ENCODE measurements at regions not wholly inside any gene's neighbourhood (a gene's known extent, or its start where the extent isn't known, plus 50 kb on each side); places are given as distances from the start of the nearest gene placed in this dataset.

DNA sequence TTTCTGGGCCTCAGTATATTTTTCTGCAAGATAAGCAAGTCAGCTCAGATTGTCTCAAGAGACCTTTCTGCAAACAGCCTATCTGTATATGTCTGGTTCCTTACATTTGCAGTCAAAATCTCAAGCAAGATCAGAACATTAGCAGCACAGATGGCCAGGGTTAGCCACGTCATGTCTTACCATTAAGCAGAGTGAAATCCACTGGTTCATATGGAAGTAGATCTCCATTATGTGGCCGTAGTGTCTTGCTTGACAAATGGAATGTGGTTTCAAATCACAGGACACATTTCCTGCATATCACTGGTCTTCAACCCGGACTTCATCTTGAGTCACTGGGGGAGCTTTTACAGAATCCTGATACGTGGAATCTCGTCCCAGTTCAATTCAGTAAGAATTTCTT lies 500.2 kb downstream of the FBXO15 start:
- intact Hi-C loops (cut with micrococcal nuclease) = no loop called here

DNA sequence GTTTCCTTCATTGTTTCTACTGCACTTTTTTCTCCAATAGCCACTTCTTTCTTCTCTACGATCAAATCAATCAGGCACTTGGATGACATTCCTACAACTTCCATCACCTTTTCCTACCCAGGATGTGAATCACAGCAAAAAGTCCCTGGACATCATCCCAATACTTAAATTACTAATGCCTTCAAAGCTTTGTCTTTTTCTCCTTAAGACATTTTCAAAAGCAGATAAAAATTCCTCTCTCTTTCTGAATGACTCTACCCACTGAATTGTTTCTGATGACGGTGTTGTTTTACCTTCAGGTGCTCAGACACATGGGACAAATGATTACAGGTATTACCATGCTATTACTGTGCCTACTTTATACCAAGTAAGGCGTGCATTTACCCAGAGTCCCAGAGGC lies 500.9 kb downstream of the FBXO15 start:
- intact Hi-C loops (cut with micrococcal nuclease) = no loop called here

GRCh38 chr18:73646196-73646595 lies 501.4 kb downstream of the FBXO15 start:
- intact Hi-C loops (cut with micrococcal nuclease) = no loop called here

GRCh38 chr18:73645160-73645715 lies 502.4 kb downstream of the FBXO15 start:
- intact Hi-C loops (cut with micrococcal nuclease) = no loop called here

DNA sequence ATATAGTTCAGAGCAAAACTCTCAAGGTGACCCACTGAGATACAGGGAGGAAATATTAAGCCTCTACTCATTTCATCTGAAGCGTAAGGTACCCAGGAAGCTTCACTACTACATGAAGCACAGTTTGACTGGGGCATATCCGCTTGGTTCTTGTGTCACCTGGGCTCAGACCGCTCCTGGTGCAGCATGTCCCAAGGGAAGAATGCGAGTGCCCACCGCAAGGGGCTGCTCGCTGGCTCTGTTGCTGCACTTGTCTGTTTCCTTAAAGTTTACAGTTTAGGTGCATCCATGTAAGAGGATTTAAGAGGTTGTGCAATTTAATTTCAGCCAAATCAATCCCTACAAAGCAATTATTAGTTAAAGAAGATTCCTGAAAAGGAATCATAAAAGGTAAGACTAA lies 507.8 kb downstream of the FBXO15 start:
- intact Hi-C loops (cut with micrococcal nuclease) = no loop called here

DNA sequence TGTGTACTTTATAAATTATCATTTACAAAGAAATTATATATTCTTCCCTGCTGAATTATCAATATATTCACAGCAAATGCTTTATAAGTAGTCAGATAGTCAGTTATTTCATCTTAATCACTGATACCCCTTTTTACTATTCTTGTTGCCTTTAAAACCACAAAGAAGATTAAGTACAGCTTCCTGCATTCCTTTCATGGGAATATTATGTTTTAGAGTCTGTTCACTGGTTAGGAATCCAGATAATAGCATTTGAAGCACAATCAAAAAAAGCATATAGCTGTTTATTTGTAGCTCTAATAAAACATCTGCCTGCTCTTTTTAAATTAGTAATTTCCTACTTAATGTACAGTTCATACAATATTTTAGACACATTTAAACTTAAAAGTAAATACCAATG lies 508.9 kb downstream of the FBXO15 start:
- intact Hi-C loops (cut with micrococcal nuclease) = no loop called here

DNA sequence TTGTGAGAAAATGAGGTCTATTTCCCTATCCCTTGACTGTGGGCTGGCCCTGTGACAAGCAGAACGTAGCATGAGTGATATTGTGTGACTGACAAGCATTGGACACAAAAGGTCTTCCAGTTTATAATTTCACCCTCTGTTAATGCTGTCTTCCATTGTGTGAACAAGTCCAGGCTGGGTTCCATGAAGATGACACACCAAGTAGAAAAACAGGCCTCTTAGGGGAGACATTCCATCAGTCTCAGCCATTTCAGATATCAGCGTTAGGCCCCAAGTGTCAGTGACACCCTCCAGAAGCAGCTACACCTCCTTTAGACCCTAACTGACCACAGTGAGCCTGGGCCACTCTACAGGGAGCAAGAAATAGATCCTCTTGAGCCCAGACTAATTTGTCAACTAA lies 511.3 kb downstream of the FBXO15 start:
- intact Hi-C loops (cut with micrococcal nuclease) = no loop called here

DNA sequence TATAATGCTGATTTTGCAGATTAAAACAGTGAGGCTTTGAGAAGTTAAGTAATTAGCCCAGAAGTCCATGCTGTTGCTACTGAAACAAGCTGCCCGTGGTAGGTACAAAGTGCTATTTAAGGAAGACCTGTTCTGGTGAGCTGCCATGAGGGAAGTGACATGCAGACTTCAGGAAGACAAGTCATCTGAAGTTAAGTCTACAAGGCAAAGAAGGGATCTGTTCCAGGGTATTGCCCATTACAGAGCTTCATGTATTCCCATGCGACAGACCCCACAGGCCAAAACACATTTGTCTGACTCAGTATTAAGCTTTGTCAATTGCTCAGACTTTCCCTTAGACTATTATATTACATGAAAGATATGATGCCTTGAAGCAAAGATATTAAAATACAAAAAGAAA lies 520.8 kb downstream of the FBXO15 start:
- intact Hi-C loops (cut with micrococcal nuclease) = no loop called here

DNA sequence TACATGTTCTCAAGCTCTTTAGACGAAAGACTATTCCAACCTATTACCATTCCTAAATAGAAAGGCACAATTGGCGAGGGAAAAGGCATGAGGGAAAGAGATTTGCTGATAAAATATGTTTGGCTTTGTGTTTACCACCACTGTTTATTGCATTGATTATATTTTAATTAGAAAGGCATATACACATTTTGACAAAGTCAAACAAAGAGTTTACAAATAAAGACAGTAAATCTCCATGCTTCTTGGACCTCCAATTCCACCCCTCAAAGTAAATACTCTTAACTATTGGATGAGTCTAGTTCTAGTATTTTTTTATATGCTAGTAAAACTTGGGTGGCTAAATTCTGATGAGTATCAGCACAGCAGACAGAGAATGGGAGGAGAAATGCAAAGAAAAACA lies 521.4 kb downstream of the FBXO15 start:
- intact Hi-C loops (cut with micrococcal nuclease) = no loop called here

GRCh38 chr18:73621091-73621490 lies 526.5 kb downstream of the FBXO15 start:
- intact Hi-C loops (cut with micrococcal nuclease) = no loop called here

DNA sequence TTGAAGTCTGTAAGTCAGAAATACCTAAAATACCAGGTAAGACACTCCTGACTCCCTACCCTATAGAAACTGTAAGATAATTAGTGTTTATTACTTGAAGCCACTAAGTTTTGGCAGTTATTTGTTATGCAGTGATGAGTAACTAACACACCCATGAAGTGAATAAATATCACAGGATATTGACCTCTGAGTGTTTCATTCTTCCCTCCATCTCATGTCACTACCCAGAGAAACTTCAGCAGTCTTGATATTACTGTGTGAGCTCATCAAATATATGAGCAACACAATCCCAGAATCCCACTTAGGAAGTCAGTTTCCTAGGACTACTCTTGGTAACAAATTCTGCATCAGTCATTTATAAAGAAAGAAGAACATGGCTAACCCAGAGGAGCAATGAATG lies 529.7 kb downstream of the FBXO15 start:
- intact Hi-C loops (cut with micrococcal nuclease) = no loop called here

- intact Hi-C loops (cut with micrococcal nuclease) = no loop called here
These were observed 532.1 kb downstream of the FBXO15 start for GRCh38 chr18:73615506-73615905.

- intact Hi-C loops (cut with micrococcal nuclease) = no loop called here
These were observed 532.8 kb downstream of the FBXO15 start for GRCh38 chr18:73614812-73615211.

- intact Hi-C loops (cut with micrococcal nuclease) = no loop called here
These were observed 533.8 kb downstream of the FBXO15 start for GRCh38 chr18:73613706-73614340.

DNA sequence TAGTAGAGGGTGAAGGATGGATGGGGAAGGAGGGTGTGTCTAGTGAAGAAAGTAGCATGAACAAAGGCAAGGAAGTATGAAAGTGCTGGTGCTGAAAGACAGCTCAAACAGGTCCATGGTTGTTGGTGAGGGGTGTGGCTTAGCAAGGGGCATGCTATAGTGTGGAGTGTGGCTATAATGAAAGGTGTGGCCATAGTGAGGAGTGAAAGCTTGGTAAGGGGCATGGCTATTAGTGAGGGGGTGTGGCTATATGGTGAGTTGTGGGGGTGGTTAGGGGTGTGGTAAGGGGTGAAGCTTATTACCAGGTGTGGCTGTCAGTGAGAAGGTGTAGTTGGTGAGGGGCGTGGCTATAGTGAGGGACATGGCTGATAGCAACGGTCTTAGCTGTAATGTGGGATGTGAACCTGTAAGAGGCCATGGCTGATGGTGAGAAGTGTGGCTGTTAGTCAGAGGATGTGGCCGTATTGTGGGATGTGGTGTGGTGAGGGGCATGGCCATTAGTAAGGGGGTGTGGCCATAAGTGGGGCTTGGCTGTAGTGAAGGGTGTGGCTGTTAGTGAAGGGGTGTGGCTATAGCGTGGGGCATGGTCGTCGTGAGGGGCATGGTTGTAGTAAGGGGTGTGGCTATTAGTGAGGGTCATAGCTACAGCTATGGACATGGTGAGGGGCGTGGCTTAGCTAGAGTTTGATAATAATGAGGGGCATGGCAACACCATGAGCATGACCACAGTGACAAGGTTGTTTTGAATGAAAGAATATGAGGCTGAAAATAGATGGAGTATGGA lies 549.6 kb downstream of the FBXO15 start:
- intact Hi-C loops (cut with micrococcal nuclease) = no loop called here

GRCh38 chr18:73594749-73595148 lies 552.9 kb downstream of the FBXO15 start:
- intact Hi-C loops (cut with micrococcal nuclease) = no loop called here

DNA sequence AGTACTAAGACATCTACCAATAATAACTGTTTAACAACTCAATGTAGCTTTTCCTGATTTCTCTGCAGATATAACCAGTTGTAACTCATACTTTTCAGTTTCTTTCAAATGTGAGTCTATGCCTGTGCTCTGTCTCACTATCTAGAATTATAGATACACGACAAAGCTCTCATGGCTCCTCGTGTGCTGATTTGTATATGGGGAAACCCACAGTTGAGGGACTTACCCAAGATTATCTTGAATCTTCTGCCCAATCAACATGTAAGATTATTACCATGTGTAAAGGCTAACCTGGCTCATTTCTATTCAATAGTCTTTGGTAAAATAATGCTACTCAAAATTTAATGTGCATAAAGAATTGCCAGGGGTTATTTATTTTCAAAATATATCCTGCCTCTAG lies 554.4 kb downstream of the FBXO15 start:
- intact Hi-C loops (cut with micrococcal nuclease) = no loop called here

DNA sequence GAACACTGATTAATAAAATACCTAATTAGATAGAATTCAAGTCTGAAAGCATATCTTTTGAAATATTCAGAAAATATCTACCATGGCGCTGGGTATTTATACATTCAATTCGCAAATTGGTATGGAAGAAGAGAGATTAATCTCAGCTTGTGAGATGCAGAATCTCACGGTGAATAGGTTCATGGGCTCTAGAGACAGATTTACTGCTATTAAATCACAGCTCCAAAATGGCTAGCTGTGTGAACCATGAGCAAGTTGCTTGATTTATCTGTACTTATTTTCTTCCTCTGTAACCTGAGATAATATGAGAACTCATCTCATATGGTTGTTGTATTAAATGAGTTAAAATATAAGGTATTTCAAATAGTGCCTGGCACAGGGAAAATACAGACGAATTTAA lies 556.7 kb downstream of the FBXO15 start:
- intact Hi-C loops (cut with micrococcal nuclease) = no loop called here

DNA sequence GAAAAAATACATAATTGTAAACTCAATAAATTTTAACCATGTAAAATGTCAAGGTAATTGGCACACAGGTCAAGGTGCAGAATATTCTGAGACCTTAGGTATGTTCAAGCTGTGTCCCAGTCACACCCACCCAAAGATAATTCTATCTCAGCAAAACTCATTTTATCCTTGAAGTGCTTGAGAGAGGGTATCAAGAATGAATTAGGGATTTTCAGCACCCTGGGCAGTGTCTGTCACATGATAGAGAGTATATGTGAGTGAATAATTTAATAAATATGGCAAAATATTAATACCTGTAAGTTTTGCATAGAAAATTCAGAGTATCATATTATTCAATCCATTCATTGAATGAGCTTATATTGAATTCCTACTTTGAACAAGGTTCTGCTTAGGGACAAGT lies 567.9 kb downstream of the FBXO15 start:
- intact Hi-C loops (cut with micrococcal nuclease) = no loop called here

- intact Hi-C loops (cut with micrococcal nuclease) = no loop called here
These were observed 570.3 kb downstream of the FBXO15 start for GRCh38 chr18:73577365-73577764.

DNA sequence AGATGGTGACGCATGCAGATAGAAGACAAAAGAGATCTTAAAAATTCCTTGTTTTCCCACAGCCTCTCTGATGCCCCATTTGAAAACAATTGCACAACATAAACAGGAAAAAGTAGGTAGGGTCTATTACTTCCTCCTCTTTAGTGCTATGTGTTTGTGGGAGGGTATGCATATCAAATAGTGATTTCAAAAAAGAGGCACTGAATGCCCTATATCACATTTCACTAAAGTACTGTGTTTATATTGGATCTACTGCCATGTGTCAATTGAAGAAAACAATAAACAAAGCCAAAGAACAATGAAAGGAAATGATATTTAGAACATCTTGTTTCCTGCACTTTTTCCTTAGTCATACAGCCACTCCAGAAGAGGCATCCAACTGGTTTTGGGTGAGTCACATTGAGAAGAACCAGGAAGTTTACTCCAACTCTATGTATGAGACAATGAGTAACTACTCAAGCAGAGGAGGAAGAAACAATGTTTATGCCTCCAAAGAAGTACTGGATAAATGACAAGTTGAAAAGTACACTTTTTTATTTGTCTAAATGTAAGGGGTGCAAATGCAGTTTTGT lies 583.6 kb downstream of the FBXO15 start:
- intact Hi-C loops (cut with micrococcal nuclease) = no loop called here

- intact Hi-C loops (cut with micrococcal nuclease) = no loop called here
These were observed 584.3 kb downstream of the FBXO15 start for GRCh38 chr18:73563345-73563744.

GRCh38 chr18:73556904-73557303 lies 590.7 kb downstream of the FBXO15 start:
- intact Hi-C loops (cut with micrococcal nuclease) = no loop called here
